HG03108 (cell line): ENCODE measurements at regions not wholly inside any gene's neighbourhood (a gene's known extent, or its start where the extent isn't known, plus 50 kb on each side); places are given as distances from the start of the nearest gene placed in this dataset.
"Not testable (repeated sequence)": the region's sequence is repeated elsewhere in the genome, so short reads cannot be mapped to it uniquely, and the experiment has no call there.

Experiments
- ATAC-seq: cut with Tn5 transposase; IDR thresholded peaks from one replicate; pipeline ENCODE4 v1.9.1; 2021; ENCODE audit warnings: moderate library complexity; ENCODE audit not compliant: unreplicated experiment

GRCh38 chr4:187383181-187383580 lies 612.4 kb upstream of the ZFP42 start:
- no peak for ATAC-seq

- no peak for ATAC-seq
Measured at GRCh38 chr4:187387739-187388138, 607.8 kb upstream of the ZFP42 start.

DNA sequence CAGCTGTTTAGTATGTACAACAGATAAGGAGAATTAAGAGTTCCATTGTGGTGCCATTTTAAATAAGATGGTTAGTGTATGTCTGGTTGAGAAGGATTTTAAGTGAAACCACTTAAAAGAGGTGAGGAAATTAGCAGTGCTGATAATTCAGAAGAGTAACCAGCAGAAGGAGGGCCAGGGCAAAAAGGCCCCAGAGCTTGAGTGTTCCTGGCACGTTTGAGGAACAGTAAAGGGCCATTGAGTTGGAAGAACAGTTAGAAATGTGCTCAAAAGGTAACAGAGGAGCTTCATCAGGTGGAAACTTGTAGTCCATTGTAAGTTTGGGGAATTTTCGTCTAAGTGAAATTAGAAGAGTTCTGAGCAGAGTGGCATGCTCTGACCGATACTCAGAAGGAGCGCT lies 606.2 kb upstream of the ZFP42 start:
- no peak for ATAC-seq

- ATAC-seq, result no peak
Measured at GRCh38 chr4:187390646-187391045, 604.9 kb upstream of the ZFP42 start.

DNA sequence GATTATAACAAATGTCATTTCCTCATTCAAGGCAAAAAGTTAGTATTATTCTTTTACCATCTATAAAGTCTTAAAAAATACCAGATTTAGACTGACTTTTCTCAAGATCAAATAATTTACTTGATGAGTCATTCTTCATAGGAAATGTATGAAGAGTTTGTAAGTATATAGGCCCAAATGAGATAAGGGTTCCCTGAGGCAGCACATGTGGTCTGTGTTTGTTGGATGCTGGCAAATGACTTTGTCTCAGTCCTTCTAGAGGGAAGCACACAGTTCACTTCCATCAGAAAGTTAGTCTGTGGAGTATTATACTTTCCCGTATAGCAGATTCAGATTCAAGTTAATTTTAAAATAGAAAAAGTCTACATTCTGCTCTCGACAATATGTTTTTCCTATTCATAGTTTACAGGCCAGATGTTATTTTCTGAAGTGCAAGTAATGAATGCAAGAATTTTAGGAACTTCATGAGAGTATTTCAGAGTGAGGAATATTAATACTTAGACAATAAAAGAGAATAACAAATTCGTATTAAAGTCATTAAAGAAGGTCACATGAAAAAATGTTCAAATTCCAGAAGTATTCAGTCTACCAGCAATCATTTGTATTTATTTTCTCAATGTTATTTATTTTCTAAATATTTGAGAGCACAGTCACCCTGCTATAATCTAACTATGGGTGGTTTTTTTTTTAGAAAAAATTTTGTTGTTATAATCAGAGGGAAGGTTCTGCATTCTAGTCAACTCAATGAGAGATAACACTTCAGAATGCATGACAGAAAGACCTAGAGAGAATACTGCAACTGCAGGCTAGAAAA lies 601.8 kb upstream of the ZFP42 start:
- no peak for ATAC-seq

DNA sequence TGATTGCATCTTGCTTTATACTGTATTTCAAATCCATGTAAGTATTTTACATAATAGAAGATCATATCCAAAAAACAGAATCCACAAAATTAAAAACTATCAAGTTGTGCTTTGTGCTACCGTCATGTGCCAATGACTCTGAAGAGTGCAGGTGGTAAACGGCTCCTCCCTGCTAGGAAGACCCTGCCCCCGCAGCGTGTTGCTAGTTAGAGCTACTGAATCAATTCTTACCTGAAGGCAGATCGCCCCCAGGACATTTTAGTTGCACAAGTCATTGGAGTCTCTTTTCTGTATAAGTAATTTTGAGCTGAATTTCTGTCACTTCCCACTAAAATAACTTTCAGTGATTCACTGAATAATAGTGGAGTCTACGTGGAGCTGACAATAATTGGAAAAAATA lies 599.5 kb upstream of the ZFP42 start:
- no peak for ATAC-seq

GRCh38 chr4:187408447-187408846 lies 587.1 kb upstream of the ZFP42 start:
- ATAC-seq, result not testable (repeated sequence)

GRCh38 chr4:187413564-187414358 lies 581.8 kb upstream of the ZFP42 start:
- no peak for ATAC-seq

- ATAC-seq, result no peak
Measured at GRCh38 chr4:187414716-187415115, 580.9 kb upstream of the ZFP42 start.

DNA sequence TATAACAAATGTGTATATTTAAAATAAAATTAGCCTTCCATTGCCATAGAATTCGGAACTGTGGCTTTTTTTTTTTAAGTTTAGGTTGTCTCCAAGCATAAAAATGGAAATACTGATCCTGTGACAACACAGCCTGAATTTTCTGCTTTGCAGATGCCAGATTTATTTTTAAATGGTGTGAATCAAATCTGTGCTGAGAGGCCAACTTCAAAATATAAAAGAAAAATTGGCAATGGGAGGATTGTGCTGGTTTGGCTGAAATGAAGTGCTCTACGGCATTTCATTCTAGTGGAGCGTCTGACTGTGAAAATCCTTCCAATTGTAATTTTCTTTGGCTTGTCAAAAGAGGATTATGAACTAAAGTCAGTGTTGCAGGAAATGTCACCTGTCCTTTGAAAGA lies 580.3 kb upstream of the ZFP42 start:
- no peak for ATAC-seq

DNA sequence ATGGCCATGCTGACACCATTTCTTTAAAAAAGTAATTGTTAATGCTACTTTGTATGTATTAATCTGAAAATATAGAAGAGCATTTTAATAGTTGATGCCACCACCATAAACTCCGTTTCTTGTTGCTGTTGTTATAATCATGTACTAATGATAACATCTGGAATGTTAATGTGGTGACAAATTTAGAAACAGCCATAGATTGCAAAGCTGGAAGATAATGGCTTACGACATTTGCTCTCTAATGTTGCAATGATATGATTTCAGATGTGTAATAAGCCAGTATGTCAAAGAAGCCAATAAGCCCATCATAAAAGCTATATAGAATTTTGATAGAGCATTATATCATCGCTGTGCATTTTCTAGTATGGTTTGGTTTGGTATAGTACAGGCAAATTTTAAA lies 579.4 kb upstream of the ZFP42 start:
- ATAC-seq, result no peak

DNA sequence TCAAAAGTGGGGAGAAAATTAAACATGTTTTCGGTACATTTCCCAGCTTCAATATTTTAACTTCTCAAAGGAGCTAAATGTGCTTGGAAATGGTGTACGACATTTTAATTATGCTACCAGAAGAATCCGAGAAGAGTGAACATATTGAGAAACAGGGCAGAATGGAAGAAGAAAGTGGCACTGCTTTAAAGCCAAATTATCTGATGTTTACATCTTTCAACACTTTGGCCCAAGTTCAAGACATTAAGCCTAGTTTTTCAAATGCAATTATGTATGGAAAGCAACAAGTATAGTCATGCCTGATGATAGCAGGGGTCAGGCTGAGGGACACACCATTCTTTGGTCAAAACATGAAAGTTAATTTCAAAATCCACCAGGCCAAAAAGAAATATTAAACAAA lies 577.9 kb upstream of the ZFP42 start:
- no peak for ATAC-seq

- no peak for ATAC-seq
Measured at GRCh38 chr4:187422655-187423054, 572.9 kb upstream of the ZFP42 start.

GRCh38 chr4:187424636-187425035 lies 570.9 kb upstream of the ZFP42 start:
- no peak for ATAC-seq

DNA sequence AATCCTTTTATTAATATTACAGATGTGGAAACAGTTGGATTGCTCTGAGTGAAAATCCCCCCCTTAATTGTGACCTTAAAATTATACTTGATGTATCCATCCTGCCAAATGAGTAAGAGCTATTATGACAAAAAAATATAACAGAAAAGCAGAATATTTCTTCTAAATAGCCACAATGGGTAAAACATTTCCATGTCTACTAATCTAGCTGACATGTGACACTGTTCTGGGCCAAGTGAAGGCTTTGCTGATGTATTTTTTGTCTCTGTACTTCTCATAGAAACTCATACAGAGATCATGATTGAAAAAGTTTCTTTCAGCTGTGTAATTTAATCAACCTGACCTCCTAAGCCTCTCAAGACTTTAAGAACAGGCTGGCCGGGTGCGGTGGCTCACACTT lies 569.1 kb upstream of the ZFP42 start:
- ATAC-seq, result no peak

GRCh38 chr4:187432310-187432709 lies 563.3 kb upstream of the ZFP42 start:
- no peak for ATAC-seq

GRCh38 chr4:187433141-187433540 lies 562.4 kb upstream of the ZFP42 start:
- ATAC-seq, result no peak

- no peak for ATAC-seq
Measured at GRCh38 chr4:187436251-187436650, 559.3 kb upstream of the ZFP42 start.

- ATAC-seq, result no peak
Measured at GRCh38 chr4:187444061-187444460, 551.5 kb upstream of the ZFP42 start.

- ATAC-seq, result no peak
Measured at GRCh38 chr4:187449702-187450101, 545.9 kb upstream of the ZFP42 start.

DNA sequence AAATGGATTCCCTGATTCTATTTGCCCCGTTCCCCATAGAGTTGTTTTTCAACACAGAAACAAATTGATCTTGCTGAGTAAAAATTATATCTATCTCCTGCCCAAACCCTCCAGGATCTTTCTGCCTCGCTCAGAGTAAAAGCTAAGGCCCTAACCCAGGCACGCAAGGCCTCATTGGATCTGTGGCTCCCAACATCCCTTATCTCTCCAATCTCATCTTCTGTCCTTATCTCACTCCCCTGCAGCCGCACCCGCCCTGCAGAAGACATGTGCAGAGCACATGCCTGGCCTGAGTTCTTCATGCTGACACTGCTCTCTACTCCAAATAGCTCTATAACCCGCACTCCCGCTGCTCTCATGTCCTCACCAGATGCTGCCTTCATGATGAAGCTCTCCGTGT lies 543.8 kb upstream of the ZFP42 start:
- no peak for ATAC-seq

DNA sequence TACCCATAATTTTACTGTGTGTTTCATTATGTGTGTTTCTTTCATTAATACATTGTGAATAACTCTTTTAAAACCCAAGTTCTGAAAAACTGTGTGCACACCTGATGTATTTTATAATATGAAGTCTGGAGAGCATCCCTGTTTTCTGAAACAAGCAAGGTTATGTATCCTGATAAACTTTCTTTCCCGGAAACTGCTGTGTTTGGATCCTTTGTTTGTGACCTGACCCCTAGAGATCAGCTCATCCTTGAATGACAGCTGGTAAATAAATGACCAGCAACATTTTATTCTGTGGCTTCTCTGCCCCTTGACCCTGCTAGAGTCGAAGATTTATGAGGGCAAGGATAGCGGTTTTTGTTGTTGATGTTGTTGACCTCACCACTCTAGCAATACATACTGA lies 535.6 kb upstream of the ZFP42 start:
- no peak for ATAC-seq
